Upper lobe of right lung (tissue), 1 donor: ENCODE measurements at regions not wholly inside any gene's neighbourhood (a gene's known extent, or its start where the extent isn't known, plus 50 kb on each side); places are given as distances from the start of the nearest gene placed in this dataset.
"Not testable (repeated sequence)": the region's sequence is repeated elsewhere in the genome, so short reads cannot be mapped to it uniquely, and the experiment has no call there.

Experiments
- ATAC-seq: fragments of 200-7000 bp; cut with Tn5 transposase; one replicate; pipeline ENCODE4 v1.9.1; 2020; ENCODE audit warnings: mild to moderate bottlenecking, moderate library complexity
- DNase-seq: peaks from one replicate; pipeline ENCODE4 v3.0.0-alpha.2; 2020
- H3K27ac ChIP-seq: fragments of 200-600 bp; one replicate; pipeline ENCODE4 v1.8.0; 2022
- H3K27me3 ChIP-seq: fragments of 200-600 bp; one replicate; pipeline ENCODE4 v1.8.0; 2022; ENCODE audit warnings: mild to moderate bottlenecking
- H3K36me3 ChIP-seq: fragments of 200-600 bp; one replicate; pipeline ENCODE4 v1.8.0; 2022
- H3K4me1 ChIP-seq: fragments of 200-600 bp; one replicate; pipeline ENCODE4 v1.8.0; 2022
- H3K4me3 ChIP-seq: fragments of 200-600 bp; one replicate; pipeline ENCODE4 v1.8.0; 2022; ENCODE audit warnings: mild to moderate bottlenecking
- H3K9me3 ChIP-seq: fragments of 200-600 bp; one replicate; pipeline ENCODE4 v1.8.0; 2022
- intact Hi-C: fragments of 100-400 bp; cut with DNase I; formaldehyde crosslinking; loops from one replicate; pipeline ENCODE4 v1.11.0; 2022
- TF ChIP-seq, protein P1 (sequence below): fragments of 200-600 bp; IDR thresholded peaks from one replicate; pipeline ENCODE4 v1.8.0; 2022; ENCODE audit warnings: antibody characterized with exemption
- donor health status: DM: no; HTN: yes; CAD: no; lungs with severe emphysema.

DNA sequence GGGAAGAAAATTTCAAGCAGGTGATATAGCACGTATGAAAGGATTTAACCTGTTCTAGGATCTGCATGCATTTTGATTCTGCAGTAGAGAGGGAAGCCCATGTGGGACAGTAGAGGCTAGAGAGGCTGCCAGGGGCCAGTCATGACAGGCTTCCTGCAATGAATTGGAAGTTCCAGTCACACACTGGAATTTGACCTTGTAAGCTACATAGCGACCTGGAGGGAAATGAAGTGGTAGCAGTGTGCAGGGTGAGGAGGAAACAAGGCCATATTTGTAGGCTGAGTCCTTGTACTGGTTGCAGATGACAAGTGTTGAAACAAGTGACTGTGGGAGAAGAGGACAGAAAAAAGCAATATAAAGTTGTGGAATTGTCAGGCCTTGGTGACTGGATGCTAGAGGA lies 58.6 kb upstream of the OLIG3 start:
- intact Hi-C loops, result no loop called here
- H3K4me1 ChIP-seq, result no peaks in the 10 kb centered on the region
- no peak overlapping the region for H3K4me3 ChIP-seq
- DNase-seq, result no peak
- H3K27ac ChIP-seq, result no peak overlapping the region
- TF ChIP-seq, protein P1, sequence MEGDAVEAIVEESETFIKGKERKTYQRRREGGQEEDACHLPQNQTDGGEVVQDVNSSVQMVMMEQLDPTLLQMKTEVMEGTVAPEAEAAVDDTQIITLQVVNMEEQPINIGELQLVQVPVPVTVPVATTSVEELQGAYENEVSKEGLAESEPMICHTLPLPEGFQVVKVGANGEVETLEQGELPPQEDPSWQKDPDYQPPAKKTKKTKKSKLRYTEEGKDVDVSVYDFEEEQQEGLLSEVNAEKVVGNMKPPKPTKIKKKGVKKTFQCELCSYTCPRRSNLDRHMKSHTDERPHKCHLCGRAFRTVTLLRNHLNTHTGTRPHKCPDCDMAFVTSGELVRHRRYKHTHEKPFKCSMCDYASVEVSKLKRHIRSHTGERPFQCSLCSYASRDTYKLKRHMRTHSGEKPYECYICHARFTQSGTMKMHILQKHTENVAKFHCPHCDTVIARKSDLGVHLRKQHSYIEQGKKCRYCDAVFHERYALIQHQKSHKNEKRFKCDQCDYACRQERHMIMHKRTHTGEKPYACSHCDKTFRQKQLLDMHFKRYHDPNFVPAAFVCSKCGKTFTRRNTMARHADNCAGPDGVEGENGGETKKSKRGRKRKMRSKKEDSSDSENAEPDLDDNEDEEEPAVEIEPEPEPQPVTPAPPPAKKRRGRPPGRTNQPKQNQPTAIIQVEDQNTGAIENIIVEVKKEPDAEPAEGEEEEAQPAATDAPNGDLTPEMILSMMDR, result no peak
- ATAC-seq, result no peak
- no peaks in the 10 kb centered on the region for H3K9me3 ChIP-seq
- no peaks in the 10 kb centered on the region for H3K27me3 ChIP-seq
- no peaks in the 10 kb centered on the region for H3K36me3 ChIP-seq

DNA sequence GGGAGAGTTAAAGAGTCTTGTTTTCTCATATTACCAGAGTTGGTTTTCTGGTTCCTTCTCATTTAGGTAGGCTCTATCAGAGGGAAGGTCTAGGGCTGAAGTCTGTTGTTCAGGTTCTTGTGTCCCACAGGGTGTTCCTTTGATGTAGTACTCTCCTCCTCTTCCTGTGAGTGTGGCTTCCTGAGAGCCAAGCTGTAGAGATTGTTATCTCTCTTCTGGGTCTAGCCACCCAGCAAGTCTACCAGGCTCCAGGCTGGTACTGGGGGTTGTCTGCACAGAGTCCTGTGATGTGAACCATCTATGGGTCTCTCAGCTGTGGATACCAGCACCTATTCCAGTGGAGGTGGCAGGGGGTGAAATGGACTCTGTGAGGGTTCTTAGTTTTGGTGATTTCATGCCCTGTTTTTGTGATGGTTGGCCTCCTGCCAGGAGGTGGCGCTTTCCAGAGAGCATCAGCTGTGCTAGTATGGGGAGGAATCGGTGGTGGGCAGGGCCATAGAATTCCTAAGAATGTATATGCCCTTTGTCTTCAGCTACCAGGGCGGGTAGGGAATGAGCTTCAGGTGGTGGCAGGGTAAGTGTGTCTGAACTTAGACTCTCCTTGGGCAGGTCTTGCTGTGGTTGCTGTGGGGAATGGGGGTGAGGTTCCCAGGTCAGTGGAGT lies 65.5 kb upstream of the OLIG3 start:
- H3K27me3 ChIP-seq, H3K36me3 ChIP-seq, intact Hi-C loops, H3K4me1 ChIP-seq, DNase-seq, H3K9me3 ChIP-seq, H3K27ac ChIP-seq, ATAC-seq, H3K4me3 ChIP-seq: not testable (repeated sequence)

DNA sequence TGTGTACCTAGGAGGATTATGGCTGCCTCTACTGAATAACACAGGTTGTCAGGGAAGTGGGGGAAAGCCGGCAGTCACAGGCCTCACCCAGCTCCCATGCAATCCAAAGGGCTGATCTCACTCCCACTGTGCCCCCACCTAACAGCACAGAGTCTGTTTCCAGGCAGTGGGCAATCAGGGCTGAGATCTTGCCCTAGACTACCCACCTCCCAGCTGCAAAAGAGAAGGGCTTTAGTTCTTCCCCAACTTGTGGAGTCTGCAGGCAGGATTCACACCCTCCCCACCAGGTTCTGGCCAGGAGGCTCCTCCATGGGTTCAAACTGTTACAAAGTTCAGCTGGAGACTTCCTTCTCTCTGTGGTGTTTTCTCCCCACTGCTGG lies 66.0 kb upstream of the OLIG3 start:
- Histone ChIP-seq H3K27me3 (no peaks in the 10 kb centered on the region), H3K4me3 (no peak overlapping the region), H3K4me1 (no peaks in the 10 kb centered on the region), H3K9me3 (no peaks in the 10 kb centered on the region), H3K36me3 (no peaks in the 10 kb centered on the region), H3K27ac (no peak overlapping the region)
- TF ChIP-seq, protein P1, result no peak
- DNase-seq (no peak), ATAC-seq (no peak)
- intact Hi-C loops, result no loop called here

DNA sequence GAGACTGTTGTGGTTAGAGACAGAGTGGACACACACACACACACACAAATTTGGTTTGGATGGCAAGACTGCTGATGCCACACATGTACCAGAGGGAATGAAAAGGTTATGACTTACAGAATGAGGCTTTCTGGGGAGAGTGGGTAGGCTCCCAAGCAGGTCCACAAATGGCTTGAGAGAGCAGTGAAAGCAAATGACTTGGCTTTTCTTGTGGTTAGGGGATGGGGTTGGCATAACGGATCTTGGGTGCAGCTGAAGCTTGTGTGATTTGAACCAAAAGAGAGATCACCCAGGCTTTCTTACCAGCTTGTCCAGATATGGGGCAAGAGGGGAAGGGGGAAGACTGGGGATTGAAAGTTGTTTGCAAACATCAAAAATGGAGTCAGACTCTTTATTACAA lies 73.9 kb upstream of the OLIG3 start:
- TF ChIP-seq, protein P1, result no peak
- intact Hi-C loops, result no loop called here
- Histone ChIP-seq H3K27ac (no peak overlapping the region), H3K4me1 (no peaks in the 10 kb centered on the region), H3K36me3 (no peaks in the 10 kb centered on the region), H3K9me3 (no peaks in the 10 kb centered on the region), H3K4me3 (no peak overlapping the region), H3K27me3 (no peaks in the 10 kb centered on the region)
- ATAC-seq (no peak), DNase-seq (no peak)

DNA sequence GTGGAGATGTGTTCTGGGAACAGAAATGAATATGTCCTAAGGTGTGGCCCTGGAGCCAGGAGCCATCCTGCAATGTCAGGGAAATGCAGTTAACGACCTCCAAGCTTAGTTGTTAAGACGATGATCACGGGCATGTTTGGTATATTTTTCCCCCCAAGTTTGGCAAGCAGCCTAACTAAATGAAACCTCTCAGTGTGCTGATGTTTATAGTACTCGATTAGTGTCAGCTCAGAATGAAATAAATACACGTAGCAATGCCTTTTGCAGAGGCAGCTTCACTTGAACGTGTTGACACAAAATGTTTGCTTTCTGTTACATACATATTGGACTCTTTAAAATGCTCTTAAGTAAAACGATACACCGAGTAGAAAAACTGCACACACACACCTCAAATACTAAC lies 76.2 kb upstream of the OLIG3 start:
- no peak overlapping the region for H3K27ac ChIP-seq
- TF ChIP-seq, protein P1, result no peak
- DNase-seq (no peak), ATAC-seq (no peak)
- H3K27me3 ChIP-seq, result no peaks in the 10 kb centered on the region
- no peaks in the 10 kb centered on the region for H3K36me3 ChIP-seq
- H3K4me1 ChIP-seq, result no peaks in the 10 kb centered on the region
- intact Hi-C loops, result no loop called here
- H3K4me3 ChIP-seq, result no peak overlapping the region
- no peaks in the 10 kb centered on the region for H3K9me3 ChIP-seq

- intact Hi-C loops, result no loop called here
- DNase-seq, result no peak
- TF ChIP-seq, protein P1, result peak; percentile 64
- Histone ChIP-seq H3K27ac (no peak overlapping the region), H3K9me3 (no peaks in the 10 kb centered on the region), H3K36me3 (no peaks in the 10 kb centered on the region), H3K27me3 (no peaks in the 10 kb centered on the region), H3K4me1 (no peaks in the 10 kb centered on the region), H3K4me3 (no peak overlapping the region)
- ATAC-seq, result peak; percentile 49
Measured at GRCh38 chr6:137571854-137572253, 77.7 kb upstream of the OLIG3 start.
